ENCODE measurements at regions not wholly inside any gene's neighbourhood (a gene's known extent, or its start where the extent isn't known, plus 50 kb on each side); places are given as distances from the start of the nearest gene placed in this dataset.

DNA sequence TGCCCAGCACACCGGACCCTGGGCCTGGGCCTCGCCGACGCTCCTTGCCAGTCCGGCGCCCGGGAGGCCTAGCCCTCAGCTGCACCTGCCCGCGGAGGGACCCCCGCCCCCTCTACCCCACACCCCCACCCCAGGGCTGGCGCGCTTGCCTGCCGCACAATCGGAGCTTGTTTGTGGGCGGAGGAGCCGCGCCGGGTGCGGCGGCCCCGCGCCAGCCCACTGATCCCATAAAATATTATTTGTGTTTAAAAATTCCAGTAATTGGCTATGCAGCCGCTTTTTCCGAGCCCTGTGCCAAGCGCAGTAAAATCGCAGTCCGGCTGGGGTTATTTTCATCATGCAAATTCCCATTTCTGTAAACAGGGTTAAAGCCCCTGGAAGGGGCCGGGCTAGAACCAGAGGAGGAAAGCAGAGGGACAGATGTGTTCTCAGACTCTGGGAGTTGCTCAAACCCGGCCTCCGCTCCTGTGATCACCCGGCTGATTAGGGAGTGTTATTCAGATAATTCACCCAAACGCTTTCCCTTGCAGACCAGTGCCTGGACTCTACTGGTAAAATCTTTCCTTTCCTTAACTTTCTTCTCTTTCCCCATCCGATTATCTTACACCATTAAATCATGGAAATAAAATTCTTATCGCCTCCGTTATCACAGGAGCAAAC is 93.1 kb downstream of the NCR2 start:
- H3K4me3 ChIP-seq (ENCODE audit: low read depth, low read length), result no peak overlapping the region
- DNase-seq (ENCODE audit: low read depth), result no peak

DNA sequence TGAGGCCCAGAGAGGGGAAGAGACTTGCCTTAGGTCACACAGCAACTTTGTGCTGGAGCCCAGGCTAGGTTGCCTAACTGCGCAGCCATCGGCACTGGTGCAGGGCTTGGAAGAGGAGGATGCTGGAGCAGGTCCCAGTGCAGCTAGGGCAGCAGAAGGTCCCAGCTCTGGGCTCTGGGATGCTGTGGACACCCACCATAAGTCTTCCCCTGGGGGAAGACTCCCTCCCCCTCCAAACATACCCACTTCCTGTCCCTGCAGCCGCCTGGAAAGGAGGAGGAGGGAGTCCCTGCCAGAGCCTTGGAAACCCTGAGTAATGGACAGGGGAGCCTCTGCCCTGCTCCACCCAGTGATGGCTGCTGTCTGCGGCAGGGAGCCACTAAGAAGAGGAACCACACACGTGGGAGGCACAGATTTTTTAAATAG is 93.6 kb downstream of the NCR2 start:
- no peak for TF ChIP-seq CTCF (IDR thresholded peaks at IDR 0.05; ENCODE audit: insufficient read depth, low read depth, low read length, missing control alignments)
- H3K4me3 ChIP-seq (ENCODE audit: low read depth, low read length), result no peak overlapping the region
- DNase-seq (ENCODE audit: low read depth), result no peak

More for the DNA sequence above, 93.1 kb downstream of the NCR2 start:
- TF ChIP-seq CTCF (IDR thresholded peaks at IDR 0.05; ENCODE audit: insufficient read depth, low read depth, low read length, missing control alignments), result no peak

DNA sequence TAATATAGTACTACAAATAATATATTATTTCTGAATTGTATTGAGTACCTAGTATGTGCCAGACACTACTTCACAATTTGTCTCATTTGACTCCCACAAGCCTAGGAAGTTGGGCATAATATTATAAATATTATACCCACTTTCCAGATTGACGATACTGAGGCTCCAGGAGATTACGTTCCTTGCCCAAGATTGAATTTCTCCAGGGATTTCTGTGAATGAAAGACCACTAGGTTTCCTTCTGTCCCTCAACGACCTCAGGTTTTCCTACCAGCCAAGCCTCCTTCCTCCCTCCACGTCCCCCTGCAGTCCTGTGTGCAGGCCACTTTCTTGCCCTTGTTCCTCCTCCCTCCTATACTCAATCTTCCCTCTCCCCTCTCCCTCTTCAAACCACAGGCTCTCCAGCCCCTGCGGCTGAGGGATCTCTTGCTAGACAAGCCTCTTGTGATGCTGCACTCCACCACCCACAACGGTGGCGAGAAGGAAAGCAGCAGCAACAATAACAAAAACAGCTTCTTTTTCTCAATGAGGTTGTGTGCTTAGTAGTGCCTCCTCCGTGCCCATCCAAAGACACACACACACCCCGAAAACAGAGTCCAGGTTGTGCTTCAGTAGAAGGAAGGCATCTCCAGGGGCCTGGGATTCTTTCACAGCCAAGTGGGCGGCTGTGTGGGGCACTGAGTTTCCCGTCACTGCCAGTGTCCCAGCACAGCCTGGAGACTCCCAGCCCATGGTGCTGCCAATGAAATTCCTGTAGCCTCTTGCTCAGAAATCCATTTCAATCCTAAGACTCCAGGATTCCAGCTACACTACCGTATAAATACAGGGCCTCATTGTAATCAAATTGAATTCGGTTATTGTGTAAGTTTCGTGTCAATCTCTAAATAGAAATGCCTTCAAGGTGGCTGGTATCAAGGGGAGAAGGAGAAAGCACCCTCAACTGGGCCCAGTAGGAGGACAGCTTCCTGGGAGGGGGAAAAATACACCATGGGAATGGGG is 94.4 kb downstream of the NCR2 start:
- DNase-seq (ENCODE audit: low read depth), result no peak
- no peak overlapping the region for H3K4me3 ChIP-seq (ENCODE audit: low read depth, low read length)
- TF ChIP-seq CTCF (IDR thresholded peaks at IDR 0.05; ENCODE audit: insufficient read depth, low read depth, low read length, missing control alignments), result no peak

DNA sequence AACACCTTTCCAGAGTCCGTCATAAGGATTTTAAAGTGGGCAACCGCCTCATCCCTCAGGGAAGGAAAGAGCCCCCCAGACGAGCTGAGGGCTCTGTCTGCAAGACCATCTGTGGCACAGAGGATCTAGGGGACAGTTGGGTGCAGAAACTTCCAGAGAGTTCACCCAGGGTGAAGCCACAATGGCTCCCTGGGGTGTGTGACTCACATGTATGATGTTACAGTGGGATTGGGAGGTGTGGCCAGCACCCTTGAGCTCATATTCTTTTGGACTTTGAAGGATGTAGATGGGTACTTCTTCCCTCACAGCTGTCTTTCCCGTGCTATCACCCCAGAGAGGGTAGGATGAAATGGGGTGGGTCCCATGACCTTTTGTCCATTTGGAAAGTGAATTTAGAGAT is 95.5 kb downstream of the NCR2 start:
- no peak overlapping the region for H3K4me3 ChIP-seq (ENCODE audit: low read depth, low read length)
- DNase-seq (ENCODE audit: low read depth), result no peak
- no peak for TF ChIP-seq CTCF (IDR thresholded peaks at IDR 0.05; ENCODE audit: insufficient read depth, low read depth, low read length, missing control alignments)

DNA sequence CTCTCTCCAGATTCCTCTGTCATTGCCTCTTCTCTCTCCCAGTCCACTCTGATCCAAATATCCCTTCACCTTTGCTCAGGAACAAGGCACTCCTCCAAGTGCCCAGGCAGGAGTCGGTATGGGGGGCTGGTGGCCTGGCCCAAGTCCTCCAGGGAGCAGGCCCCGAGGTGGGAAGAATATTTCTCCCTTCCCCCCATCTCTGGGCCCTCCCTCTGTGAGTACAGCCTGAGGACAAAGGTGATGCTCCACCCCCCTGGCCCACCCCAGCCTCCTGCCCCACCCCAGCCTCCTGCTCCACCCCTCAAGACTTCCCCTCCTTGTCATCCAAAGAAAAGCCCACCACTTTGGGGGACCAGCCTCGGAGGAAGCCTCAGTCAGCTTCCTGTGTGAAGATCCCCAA is 96.9 kb downstream of the NCR2 start:
- no peak for TF ChIP-seq CTCF (IDR thresholded peaks at IDR 0.05; ENCODE audit: insufficient read depth, low read depth, low read length, missing control alignments)
- no peak overlapping the region for H3K4me3 ChIP-seq (ENCODE audit: low read depth, low read length)
- DNase-seq (ENCODE audit: low read depth), result no peak

DNA sequence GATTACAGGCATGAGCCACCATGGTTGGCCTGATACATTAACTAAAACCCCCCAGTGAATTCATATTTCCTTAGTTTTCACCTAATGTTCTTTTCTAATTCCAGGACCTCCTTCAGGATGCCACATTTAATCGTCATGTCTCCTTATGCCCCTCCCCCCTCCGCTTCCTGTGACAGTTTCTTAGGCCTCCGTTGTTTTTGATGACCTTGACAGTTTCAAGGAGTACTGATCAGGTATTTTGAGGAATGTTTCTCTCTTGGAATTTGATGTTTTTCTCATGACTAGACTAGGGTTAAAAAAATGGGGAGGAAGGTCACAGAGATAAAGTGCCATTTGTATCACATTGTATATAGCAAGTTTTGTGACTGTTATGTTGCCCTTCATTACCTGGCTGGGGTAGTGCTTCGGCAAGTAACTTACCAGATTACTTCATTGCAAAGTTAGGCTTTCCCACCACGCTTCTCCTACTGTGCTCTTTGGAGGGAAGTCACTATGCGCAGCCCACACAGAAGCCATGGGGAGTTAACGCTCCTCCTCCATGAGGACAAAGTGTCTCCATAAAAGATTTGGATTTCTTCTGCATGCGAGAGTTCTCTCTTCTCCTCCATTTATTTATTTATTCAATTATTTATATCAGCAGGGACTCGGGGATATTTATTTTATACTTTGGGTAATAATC is 99.5 kb downstream of the NCR2 start:
- TF ChIP-seq CTCF (IDR thresholded peaks at IDR 0.05; ENCODE audit: insufficient read depth, low read depth, low read length, missing control alignments), result no peak
- H3K4me3 ChIP-seq (ENCODE audit: low read depth, low read length), result no peak overlapping the region
- DNase-seq (ENCODE audit: low read depth), result no peak
